ENCODE measurements at regions not wholly inside any gene's neighbourhood (a gene's known extent, or its start where the extent isn't known, plus 50 kb on each side); places are given as distances from the start of the nearest gene placed in this dataset.
"Not testable (repeated sequence)": the region's sequence is repeated elsewhere in the genome, so short reads cannot be mapped to it uniquely, and the experiment has no call there.

DNA sequence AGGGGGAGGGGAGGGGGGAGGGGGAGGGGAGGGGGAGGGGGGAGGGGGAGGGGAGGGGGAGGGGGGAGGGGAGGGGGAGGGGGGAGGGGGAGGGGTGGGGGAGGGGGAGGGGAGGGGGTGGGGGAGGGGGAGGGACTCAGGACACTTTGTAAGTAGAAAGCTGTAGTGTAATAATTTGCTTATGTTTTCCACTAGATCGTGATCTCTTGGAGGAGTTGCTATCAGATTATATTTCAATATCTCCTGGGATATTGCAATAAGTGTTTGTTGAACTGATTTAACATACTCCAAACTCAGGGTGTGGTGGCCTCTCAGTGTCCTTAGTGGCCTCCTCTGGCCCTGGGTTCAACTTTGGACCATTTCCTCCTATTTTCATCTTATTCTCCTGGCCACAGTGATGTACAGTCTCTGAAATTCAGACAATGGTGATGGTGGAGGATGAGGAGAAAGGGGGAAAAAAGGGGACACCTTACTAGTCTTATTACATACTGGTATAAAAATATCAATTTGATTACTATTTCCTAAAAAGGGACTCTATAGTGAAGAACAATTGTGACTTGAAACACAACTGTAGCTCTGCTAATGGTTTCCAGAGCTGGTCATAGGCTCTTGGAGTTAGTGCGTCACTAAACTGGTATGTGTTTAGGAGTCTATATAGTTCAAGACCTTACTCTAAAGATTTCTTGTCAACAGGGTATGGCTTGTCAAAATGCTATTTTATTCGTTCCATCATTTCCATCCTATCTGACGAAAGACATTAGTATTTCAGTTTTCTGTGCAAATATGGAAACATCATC lies 89.6 kb downstream of the DDX1 start:
- no peak for DNase-seq

DNA sequence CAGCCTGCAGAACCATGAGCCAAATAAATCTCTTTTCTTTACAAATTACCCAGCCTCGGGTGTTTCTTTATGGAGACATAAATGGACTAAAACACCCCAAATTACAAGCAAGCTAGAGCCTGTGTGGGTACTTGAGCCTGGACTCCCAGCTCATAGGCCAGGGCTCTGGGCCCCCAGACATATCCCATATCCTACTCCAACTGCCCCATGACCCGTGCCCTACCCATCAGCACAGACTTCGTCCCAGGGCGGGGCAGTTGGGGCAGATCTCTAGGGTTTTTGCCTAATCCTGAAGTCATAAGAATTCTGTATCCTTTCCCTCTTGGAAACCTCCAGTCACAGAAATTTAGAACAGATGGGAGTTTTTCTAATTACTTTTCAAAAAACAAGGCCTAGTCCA lies 90.7 kb downstream of the DDX1 start:
- no peak for DNase-seq

DNA sequence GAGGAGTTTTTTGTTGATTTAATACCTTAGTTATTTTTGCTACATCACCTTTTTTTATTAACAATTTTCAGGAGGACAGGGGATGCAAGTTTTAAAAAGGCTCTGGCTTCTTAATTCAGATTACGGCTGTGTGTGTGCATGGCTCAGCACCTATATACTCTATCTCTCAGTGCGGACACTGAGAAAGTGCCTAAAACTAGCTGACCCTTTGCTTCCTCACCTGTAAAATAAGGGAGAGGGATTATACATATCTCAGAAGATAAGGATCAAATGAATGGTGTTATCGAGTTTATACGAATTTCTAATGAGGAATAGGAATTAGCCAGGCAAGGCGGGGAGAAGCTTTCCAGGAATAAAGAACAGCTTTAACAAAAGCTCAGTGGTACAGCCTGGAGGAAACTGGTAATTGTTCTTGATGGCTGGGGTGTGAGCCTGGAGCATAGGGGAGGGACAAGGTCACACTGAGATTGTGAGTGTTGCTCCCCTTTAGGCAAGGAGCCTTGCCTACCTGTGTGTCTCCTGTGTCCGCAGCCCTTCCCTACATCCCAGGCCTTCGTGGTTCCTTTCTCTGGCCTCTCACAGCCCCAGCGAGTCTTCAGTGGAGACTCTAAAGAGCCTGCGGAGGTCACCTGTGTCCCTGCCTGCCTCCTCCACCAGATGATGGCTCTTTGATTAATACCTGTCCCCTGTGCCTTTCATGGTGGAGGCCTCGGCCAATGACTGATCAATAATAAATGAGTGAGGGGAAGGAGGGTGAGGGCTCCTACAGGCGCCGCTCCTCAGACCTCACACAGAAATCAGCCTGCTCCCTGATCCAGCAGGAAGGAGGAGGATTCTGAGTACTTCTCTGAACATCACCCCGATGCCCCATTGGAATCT lies 92.7 kb downstream of the DDX1 start:
- no peak for DNase-seq

DNA sequence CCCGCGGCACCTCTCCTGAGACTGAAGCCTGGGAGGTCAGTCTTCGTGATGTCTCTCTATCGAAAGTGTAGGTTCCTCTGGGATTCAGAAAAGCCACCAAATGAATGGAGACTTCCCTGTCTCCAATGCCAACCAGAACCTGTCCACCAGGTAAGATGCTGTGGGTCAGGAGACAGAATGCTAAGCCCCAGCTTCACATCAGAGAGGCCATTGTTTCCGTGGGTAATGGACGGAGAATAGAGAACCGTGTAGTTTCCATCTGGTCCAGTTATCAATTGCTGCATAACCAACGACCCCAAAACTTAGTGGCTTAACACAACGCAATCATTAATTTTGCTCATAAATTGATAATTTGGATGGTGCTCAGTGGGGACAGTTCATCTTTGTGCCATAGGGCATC lies 93.5 kb downstream of the DDX1 start:
- no peak for DNase-seq

DNA sequence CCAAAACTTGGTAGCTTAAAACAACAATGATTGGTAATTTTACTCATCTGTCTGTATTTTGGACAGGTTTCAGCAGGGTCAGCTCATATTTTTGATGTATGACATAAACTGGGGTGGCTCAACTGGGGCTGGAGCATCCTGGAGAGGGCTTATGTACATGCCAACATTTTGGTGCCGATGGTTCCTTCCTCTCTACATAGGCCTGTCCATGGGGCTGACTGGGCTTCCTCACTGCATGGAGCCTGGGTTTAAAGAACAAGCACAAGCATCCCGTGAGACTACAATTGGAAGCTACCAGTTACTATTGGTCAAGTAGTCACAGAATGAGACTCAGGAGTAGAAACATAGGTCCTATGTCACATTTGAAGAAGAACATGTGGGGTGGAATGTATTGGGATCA lies 95.0 kb downstream of the DDX1 start:
- DNase-seq: no peak

DNA sequence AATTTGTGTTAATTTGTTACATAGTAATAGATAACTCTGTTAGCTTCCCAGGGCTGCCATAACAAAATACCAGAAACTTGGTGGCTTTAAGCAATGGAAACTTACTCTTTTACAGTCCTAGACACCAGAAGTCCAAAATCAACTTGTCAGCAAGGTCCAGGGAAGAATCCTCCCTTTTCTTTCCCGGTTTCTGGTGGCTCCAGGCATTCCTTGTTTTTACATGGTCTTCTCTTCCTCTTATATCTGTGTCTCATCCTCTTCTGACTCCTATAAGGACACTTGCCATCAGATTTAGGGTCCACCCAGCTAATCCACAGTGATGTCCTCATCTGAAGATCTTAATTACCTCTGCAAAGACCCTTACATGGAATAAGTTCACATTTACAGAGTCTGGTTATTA lies 95.6 kb downstream of the DDX1 start:
- no peak for DNase-seq

DNA sequence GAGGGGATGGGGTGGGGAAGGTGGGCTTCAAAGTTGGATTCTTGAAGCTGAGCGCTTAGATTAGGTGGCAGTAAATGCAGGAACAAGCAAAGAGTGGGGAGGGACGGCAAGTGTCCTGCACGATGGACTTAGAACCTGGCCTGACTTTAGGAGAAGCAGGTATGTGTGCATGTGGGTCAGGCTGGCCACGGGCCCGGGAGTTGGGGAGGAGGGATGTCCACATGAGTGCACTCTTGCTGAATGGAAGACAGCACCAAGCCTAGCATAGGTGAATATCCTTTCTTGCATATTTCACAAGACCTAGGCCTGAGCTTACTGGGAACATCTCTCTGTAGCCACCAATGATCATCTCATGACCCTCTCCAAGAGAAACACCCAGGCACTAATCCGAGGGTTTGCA lies 96.1 kb downstream of the DDX1 start:
- DNase-seq: no peak

DNA sequence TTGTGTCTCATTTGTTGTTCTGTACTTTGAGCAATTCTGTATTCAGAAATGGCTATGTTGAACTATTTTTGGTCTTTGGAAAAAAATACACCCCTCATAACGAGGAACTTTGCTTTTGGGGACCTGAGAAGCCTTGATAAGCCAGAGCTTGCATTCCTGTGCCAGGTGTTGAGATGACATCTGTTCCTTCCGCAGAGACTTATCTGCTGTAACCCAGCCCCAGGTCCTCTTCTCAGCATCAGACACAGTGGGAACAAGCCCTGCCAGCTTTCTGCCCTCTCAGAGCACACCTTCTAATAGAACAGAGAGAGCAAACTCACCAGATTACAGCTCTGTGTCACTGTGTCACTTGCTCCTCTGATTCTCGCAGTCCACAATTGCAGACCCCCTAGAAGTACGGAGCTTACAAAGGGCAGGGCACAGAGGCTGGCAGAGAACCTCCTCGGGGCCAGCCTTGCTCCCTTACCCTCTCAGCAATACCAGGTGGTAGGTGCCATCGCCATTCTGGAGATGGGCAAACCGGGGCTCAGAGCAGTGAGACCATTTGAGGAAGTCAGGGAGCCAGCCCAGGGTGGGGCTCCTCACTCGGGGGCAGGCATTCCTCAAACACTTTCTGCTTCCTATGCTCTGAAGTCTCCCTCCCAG lies 97.4 kb downstream of the DDX1 start:
- no peak for DNase-seq

DNA sequence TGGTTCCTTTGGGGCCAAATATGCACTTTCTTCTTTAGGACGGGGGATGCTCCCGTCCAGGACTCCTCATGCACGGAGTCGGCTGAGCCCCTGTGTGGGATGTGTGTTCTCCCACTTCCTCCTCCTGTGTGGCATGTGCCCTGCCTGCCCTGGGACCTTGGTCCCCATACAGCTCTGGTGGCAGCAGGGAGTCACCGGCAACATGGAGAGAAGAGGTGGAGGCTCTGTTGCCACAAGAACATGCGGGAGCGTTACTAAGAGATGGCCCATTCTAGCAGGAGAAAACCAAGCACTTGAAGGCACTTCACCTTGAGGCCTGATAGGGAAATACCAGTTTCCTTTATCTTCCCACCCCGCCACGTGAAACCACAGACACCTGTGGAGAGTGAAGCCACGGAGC lies 98.0 kb downstream of the DDX1 start:
- no peak for DNase-seq

DNA sequence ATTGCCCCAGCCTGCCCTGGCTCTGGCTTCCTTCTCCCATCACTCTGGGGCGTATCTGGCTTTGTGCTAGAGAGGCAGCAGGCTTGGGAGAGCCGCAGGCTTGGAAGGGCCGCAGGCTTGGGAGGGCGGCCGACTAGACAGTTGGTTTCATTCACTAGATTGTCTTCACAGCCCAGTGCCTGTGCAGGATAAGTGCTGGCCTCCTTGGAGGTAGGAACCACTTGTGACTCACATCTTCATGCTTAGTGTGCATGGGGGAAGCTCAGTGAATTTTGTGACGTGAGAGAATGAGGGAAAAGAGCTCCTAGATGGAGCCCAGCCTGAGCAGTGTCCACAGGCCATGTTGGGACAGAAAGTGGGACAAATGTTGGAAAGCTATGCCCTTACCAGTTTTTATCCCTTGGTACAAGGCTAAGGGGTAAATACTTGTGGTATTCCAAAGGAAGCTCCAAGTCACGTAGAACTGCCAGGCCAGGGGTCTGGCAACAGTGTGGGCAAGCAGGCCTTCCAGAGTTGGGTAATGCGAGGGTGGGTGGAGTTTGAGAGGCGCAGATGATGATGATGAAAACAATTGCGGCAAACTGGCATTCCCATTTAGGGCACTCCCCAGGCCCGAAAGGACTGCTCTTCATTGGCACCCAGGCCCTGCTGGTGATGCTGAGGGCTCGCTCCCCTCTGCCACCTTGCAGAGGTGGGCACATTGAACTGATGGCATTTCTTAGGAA lies 100.1 kb downstream of the DDX1 start:
- DNase-seq: no peak

DNA sequence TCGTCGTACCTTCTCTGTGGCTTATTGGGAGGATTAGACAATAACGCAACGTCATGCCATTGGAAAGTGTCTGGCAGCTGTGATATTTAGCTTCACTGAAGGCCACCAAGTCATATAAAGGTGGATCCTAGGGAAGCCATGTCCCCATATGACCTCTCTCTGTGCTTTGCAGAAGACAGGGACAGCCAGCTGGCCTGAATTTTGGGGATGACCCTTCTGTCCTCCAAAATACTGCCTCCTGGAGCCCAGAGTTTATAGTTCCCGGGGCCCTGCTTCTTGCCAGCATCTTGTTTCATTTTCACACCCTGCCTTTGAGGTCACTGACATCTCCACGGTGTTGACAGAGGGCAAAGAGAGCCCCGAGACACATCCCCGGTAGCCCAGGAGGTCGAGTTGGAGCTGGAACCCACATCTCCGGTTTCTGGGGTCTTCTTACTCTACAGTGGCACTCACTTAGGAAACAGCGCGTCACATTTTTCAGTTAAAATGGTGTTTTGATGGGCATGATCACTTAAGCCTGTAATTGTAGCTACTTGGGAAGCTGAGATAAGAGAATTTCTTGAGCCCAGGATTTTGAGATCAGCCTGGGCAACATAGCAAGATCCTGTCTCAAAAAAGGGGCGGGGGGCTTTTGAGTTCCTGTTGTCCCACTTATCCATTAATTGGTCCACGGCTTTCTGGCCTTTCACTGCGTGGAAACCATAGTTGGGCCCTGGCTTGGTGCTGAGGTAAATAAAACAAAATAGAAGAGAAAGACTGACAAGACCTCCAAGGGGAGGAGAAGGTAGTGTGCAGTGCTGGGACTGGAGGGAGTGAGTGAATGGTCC lies 101.1 kb downstream of the DDX1 start:
- no peak for DNase-seq

DNA sequence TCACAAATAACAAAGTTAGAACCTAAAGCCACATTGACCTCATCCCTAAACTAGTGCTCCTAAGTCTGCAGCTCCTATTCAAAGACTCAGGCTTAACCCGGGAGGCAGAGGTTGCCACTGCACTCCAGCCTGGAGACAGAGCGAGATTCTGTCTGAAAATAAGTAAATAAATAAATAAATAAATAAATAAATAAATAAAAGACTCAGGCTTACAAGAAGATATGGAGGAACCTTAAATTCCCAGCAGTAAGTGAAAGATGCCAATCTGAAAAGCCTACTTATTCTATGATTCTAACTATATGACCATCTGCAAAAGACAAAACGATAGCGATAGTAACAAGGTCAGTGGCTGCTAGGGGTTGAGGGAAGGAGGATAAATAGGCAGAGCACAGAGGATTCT lies 101.7 kb downstream of the DDX1 start:
- no peak for DNase-seq

DNA sequence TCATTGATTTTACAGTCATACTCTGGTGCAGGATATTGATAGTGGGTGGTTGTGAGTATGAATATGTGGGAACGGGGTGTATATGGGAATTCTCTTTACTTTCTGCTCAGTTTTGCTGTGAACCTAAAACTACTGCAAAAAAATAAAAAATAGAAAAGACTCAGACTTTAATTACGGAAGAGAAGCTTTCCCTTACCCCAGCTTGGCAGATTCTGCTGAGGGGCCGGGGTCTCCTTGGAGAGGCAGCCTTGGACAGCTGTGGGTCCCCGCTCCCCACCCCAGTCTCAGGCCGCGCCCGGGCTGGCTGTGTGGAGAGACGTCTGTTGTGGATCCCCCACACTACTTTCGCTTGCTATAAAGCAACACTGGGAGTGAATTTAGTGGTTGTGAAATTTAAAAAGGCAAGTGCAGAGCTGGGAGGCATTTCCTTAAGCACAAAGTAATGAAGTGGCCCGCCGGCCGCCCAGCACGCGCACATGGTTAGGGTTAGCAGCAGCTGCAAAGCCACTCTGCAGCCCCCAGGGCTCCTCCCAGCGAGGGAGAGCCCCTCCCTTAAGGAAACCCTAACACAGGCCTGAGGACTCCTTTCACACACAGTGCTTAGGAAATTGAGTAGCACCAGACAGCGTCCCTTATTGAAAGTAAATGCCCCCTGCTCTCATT lies 102.4 kb downstream of the DDX1 start:
- no peak for DNase-seq

DNA sequence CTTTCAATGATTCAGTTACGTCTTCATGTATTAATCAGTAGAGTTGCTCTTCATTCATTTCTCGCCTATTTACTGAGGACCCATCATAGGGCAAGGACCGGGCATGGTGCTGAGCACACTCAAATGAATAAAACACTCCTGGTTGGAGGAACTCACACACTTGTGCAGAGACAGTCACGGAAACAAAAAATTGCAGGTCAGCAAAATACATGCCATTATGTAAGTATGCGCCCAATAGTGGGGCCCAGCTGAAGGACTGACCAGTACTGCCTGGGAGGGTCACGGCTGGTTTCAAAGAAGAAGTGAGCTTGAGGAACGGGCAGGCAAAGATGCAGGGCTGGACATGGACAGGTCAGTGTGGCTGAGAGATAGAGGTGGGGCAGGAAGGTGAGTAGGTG lies 102.9 kb downstream of the DDX1 start:
- no peak for DNase-seq

DNA sequence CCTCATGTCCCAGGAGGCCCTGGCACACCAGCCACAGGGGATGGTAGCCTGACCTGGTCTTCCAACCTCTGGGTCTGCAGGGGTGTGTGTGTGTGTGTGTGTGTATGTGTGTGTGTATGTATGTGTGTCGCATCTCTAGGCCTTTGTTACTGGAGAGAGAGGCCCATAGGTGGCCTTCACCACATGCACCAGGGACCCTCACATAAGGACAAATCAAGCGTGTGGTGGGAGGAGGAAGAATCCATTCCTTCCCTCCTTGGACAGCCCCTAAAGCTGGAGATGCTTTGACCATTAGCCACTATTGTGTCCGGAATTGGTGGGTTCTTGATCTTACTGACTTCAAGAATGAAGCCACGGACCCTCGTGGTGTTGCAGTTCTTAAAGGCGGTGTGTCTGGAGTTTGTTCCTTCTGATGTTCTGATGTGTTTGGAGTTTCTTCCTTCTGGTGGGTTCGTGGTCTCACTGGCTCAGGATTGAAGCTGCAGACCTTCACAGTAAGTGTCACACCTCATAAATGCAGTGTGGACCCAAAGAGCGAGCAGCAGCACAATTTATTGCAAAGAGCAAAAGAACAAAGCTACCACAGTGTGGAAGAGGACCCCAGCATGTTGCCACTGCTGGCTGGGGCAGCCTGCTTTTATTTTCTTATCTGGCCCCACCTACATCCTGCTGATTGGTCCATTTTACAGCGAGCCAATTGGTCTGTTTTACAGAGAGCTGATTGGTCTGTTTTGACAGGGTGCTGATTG lies 104.1 kb downstream of the DDX1 start:
- DNase-seq: no peak

DNA sequence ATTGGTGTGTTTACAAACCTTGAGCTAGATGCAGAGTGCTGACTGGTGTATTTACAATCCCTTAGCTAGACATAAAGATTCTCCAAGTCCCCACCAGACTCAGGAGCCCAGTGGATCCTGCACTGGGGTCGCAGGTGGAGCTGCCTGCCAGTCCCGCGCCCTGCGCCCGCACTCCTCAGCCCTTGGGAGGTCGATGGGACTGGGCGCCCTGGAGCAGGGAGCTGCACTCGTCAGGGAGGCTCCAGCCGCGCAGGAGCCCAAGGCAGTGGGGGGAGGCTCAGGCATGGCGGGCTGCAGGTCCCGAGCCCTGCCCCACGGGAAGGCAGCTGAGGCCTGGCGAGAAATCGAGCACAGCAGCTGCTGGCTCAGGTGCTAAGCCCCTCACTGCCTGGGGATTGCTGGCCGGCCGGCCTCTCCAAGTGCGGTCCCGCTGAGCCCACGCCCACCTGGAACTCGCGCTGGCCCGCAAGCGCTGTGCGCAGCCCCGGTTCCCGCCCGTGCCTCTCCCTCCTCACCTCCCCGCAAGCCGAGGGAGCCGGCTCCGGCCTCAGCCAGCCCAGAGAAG lies 105.0 kb downstream of the DDX1 start:
- not testable (repeated sequence) for DNase-seq

DNA sequence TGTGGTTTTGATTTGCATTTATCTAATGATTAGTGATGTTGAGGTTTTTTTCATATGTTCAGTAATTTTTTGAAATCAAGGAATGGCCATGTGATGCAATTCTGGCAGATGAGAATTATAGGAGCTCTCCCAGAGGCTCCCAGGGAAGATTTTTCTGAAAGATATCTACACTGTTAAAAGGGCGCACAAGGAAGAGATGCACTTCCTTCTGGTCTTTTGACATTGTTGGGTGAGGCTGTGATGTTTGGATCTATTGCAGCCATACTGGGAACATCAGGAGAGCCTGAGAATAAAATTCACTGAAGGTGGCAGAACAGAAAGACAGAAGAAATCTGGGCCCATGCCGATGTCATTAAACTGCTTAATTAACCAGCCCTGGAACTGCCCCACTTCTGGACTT lies 108.5 kb downstream of the DDX1 start:
- no peak for DNase-seq

DNA sequence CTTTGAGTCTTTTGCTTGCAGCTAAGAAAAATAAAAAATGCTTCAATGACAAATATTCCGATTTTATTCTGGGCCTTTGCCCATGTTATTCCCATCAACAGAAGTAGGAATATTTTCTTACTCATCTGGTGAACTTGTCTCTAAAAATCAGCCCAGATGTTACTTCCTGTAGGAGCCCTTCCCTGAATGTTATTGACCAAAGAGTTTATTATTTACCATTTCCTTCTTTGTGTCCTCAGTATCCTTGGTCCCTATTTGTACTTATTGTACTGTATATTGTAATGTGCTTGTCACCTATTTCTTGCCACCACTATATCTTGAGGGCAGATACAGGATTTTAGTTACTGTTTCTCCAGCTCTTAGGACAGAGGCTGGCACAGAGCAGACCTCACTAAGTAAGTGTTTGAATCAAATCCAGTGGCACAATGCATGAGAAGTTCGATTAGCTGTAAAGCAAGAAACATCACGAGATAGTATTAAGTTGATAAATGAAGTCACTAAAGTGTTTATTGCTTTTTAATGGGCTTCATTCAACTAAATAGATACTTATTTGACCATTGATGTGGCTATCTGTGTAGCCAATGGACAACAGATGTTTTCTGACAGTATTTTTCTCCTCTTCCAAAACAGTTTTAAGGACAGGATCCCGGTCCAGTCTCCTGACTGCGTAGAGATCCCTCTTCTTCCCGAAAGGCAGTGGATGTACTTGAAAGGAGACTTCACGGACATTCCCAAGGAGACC lies 109.1 kb downstream of the DDX1 start:
- no peak for DNase-seq

DNA sequence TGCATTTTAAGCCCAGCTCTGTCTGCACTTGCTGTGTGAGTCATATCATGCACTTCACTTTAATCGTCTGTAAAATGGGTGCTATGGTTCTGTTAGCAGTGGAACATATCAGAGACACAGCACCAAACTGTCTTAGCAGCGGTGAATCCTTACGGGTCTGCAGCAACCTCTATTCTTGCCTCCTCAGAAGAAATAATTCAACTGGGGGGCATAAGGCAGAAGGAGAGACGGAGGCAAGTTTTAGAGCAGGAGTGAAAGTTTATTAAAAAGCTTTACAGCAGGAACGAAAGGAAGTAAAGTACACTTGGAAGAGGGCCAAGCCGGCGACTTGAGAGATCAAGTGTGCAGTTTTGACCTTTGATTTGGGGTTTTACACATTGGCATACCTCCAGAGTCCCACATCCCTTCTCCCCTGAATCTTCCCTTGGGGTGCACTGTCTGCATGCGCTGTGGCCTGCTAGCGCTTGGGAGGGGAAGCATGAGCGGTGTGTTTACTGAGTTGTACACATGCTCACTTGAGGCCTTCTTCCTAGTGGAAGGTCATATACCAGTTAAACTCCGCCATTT lies 109.8 kb downstream of the DDX1 start:
- DNase-seq: no peak

All from fibroblast of skin of scalp (primary cell).